Stimulated activated CD8-positive, alpha-beta memory T cell treated with anti-CD3 and anti-CD28 coated beads, Interleukin-15, amount 100 ng/mL, for 1 hour (primary cell): ENCODE measurements at regions not wholly inside any gene's neighbourhood (a gene's known extent, or its start where the extent isn't known, plus 50 kb on each side); places are given as distances from the start of the nearest gene placed in this dataset.

Experiments
- DNase-seq: peaks from one replicate; pipeline ENCODE4 v3.0.0-alpha.2; 2020; ENCODE audit warnings: low read depth

DNA sequence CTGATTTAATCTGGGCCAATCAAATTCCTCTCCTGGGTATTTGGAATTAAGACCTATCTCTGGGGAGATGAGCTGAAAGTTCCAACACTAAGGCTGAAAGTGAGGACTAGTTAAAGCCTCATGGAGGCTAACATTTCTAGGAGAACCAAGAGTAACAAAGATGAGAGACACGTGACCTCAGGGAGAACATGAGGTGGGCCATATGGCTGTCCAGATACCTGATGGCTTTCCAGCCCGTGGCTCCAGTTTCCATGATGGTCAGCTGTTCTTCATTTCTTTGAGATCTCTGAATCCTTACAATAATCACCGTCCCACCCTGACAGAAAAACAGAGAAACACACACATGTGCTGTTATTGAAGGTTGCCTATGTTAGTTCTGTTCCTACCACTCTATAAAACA lies 66.1 kb downstream of the LEPR start:
- no peak for DNase-seq

DNA sequence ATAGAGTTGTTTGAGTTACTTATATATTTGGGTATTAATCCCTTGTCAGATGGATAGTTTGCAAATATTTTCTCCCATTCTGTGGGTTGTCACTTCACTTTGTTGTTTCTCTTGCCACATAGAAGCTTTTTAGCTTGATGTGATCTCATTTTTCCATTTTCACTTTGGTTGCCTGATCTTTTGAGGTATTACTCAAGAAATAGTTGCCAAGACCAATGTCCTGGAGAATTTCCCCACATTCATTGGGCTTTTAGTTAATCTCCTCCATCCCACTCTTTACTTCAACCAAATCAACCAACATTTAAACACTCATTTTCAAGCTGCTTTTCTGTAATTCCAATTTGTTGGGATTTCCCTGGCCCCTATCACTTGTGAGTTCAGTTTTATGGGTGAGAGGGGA lies 69.0 kb downstream of the LEPR start:
- no peak for DNase-seq

DNA sequence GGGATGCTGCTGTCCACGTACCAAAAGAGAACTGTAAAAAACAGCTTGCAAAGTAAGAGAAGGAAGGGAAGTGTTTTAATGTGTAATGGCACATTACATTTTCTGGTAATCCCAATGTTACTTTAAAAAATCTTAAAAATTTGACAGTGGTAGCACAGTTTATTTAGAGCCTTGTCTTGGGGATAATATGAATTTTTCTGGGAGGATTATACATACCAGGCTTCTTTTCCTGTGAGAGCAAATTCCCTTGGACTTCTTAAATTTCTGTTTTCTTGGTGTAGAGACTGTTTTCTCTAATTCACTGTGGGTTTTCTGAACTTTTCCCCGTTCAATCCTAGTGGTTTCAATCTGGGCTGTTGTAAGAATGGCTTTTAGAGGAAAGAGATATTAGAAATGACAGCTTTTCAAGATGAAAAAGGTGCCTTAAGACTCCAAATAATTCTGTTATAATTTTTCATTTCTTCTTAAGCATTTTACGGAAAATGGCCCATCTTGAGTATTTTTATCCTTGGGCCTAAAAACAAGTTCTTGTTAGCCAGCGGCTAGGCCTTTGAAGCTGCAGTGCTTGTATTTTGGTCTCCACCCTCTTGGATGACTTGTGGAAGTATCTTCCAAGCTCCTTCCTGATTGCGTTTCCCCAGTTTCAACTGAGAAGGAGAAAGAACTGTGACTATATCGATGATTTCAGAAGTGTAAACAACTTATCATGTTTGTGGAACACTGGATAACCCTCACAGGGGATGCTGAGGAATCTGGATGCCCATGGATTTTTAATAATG lies 70.0 kb downstream of the LEPR start:
- DNase-seq, result no peak

DNA sequence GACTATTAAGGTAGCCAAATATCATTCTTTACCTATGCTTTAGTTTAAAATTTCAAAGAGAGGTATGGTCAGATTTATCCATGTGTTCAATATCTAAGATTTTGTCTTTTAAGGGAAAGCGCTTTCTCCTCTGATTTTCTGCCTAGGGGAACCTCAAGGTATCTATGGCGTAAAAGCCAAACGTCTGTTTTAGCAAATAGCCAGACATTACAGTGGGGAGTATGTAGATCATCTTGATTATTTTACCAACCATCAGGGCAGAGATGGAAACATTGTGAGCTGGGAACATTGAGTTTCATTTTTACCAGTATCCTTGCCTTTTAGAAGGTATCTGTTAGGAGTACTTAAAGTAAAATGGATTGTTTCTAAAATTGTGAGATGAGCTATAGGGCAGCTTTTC lies 71.0 kb downstream of the LEPR start:
- DNase-seq, result no peak

DNA sequence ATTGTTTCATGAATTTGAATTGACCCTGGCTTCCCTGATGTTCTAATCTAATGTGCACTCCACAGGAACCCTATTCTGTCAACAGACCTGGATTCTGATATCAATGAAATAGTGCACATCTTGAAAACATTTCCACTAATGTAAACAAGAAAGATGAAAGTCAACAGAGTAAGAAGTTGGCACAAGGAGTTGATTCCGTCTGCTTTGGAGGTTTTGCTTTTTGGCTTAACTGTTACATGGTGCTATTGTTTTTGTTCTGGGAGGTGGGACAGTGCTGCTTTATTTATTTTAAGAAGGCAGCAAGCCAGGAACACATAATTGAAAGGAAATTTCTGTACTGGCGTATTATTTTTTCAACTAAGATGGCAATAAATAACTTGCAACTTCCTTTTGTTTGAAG lies 73.3 kb downstream of the LEPR start:
- DNase-seq, result no peak

DNA sequence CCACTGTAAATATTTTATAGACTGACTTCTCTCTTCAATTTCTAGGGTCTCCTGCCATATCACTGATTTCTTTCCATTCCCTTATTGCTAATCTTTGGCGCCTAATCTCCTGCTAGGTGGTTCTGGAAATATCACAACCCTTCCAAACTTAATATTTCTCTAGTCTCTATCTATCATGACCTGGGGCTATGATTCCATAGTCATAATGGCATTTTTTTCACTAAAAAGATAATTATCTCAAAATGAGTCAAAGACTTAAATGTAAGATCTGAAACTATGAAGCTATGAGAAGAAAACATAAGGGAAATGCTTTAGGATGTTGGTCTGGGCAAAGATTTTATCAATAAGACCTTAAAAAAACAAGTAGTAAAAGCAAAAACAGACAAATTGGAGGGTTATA lies 74.2 kb downstream of the LEPR start:
- no peak for DNase-seq

DNA sequence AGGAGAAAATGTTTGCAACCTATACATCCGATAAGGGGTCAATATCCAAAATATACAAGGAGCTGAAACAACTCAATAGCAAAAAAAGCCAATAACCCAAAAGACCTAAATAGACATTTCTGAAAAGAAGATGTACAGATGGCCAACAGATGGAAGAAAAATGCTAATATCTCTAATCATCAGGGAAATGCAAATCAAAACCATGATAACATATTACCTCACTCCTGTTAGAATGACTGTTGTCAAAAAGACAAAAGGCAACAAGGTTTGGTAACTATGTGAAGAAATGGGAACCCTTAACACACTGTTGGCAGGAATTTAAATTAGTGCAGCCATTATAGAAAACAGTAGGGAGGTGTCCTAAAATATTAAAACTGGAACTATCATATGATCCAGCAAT lies 74.7 kb downstream of the LEPR start:
- no peak for DNase-seq

DNA sequence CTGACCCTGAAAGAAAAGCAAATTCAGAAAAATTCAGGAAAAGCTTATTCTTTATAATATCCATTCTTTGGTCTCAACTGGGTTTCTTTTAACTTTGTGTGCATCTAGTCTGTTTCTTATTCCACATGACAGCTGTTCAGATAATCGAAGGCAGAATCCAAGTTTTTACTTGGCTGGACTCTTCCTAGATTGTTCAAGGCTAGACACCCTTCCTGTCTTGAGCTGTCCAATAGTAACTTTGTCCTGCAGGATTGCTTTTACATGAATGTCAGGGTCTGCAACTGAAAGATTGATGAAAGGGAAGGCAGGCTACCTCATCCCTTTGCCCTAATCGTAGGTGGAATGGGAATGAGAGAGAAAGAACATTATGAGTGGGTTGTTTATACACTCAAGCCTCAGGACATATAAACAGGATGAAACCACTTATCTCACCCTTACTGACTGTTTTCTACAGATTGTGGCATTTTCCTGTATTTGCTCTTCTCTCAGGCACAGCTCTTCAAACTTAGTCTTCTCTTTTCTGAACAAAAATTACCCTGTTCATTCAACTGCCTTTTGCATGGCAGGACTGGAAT lies 76.9 kb downstream of the LEPR start:
- DNase-seq, result no peak

DNA sequence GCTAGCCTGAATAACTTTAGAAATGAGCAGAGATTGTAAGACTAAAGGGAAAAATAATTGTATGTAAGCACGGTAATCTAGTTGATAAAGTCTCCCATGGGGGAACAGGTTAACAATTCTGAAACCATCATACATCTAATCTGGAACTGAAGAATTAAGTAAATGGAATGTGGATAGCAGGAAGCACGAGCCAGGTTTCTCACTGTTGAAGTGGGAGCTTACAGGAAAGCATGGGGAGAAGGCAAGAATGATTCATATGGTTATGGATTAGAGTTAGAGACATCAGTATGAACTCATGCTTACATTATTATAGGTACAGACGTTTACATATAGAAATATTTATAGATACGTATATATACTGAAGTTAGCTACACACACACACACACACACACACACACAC lies 83.0 kb downstream of the LEPR start:
- no peak for DNase-seq

DNA sequence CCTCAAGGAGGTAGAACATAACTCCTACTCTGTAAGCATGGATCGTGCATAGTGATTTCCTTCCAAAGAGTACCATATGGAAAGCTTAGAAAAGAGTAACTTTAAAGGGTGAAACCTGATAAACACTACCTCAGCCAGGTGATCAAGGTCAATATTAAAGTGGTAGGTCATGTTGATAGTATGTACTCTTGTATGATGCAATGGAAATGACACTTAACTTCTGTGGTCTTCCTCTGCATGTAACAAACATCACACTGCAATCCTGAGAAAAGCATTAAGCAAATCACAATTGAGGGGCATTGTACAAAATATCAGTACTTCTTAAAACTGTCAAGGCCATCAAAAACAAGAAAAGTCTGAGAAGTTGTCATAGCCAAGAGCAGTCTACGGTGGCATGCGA lies 83.8 kb downstream of the LEPR start:
- DNase-seq, result no peak

DNA sequence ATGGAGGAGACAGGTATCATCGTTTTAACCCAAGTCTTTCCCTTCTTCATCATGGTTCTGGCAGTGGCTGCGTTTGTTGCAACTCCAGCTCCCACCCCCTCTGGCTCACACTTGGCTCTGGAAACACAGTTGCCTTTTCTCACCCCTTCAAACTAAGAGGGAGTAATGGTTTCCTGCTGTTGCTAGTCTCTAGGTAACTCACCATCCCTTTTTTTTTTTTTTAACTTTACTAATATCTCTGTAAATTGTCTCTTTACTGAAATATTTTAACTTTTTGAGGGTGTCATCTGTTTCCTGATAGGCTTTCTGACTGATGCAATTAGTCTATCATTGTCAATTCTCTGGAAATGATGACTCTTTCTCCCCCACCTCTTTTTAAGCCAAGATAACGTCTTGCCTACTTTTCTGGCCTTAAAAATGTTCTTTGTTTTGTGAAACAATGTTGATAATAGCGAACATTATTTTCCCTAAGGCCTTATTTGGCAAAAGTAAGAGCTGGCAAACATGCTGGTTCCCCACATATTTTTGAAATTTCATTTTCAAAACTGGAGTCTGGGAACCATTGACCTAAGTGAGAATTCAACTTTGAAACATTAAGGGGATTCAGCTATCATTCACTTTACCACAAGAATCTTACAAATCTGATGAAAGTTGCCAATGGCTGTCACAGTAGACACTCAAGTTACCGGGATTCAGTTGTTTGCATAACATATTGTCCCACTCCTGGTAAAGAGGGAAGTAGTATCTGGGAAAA lies 85.3 kb downstream of the LEPR start:
- no peak for DNase-seq

DNA sequence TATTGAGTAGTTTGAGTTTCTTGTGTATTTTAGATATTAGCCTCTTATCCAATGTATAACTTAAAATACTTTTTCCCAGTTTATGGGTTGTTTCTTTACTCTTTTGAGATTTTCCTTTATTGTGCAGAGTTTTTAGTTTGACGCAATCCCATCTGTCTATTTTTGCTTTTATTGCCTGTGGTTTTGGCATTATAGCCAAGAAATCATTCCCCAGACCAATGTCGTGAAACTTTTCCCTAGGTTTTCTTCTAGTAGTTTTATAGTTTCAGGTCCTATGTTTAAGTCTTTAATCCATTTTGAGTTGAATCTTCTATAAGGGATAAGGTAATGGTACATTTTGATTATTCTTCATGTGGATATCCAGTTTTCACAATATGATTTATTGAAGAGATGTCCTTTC lies 87.6 kb downstream of the LEPR start:
- DNase-seq, result no peak

DNA sequence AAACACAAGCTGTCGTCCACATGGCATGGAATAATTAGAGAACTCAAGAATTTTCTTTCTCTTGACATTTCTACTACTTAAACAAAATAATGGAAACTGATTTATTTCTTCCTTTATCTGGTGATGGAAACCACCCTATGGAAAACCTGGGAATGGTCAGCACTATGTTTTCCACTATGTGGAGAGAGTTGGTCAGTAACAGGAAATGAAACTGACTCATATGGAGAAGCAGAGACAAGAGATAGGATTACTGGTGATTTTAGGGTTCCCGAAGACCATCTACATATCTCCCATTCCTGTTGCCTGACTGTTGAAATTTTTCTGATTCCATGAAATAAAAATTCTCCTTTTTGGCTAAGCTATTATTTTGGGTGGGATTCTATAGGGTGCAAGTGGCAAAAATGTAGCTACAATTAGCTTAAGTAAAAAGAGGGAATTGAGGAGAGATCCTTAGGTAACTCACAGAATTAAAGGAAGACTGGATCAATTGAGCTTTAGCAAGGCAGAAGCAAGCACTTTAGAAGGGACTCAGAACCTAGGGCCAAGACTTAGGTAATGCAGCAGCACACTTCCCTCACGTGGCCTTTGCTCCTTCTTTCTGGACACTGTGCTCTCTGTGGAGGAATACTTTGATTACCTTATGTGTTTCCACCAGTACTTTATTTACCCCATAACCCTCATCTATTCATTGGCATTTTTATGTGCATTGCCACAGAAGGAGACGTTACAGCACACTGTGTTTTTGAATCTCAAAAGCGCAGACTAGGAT lies 89.6 kb downstream of the LEPR start:
- no peak for DNase-seq

DNA sequence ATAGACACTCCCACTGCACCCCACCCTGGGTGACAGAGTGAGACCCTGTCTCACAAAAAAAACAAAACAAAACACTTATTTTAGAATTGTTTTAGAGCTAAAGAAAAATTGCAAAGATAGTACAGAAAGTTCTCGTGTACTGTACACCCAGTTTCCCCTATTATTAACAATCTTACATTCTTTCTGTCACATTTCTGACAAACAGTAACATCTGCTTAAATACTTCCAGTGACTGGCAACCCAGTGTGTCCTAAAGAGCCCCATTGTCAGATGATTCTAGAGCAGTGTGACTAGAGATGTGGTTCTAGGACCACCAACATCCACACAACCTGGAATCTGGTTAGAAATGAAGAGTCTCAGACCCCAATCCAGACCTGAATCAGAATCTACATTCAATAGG lies 90.5 kb downstream of the LEPR start:
- DNase-seq, result no peak

DNA sequence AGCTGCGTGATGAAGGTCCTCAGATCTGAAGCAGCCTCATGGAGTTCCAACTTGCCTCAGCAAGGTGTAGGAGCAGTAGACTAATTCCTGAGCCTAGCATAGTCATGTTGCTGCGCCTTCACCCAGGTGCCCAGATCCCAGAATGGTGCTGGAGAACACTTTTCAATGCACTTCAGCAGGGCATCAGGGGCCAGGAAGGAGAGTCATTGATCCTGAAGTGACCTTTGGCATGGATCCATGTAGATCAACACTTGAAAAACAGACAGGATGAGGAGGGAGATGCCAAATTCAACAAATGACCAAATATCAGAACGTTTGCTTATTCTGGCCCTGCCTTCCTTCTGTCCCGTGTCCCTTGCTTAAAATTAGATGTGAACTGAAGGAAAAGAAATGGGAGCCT lies 91.9 kb downstream of the LEPR start:
- DNase-seq, result no peak

DNA sequence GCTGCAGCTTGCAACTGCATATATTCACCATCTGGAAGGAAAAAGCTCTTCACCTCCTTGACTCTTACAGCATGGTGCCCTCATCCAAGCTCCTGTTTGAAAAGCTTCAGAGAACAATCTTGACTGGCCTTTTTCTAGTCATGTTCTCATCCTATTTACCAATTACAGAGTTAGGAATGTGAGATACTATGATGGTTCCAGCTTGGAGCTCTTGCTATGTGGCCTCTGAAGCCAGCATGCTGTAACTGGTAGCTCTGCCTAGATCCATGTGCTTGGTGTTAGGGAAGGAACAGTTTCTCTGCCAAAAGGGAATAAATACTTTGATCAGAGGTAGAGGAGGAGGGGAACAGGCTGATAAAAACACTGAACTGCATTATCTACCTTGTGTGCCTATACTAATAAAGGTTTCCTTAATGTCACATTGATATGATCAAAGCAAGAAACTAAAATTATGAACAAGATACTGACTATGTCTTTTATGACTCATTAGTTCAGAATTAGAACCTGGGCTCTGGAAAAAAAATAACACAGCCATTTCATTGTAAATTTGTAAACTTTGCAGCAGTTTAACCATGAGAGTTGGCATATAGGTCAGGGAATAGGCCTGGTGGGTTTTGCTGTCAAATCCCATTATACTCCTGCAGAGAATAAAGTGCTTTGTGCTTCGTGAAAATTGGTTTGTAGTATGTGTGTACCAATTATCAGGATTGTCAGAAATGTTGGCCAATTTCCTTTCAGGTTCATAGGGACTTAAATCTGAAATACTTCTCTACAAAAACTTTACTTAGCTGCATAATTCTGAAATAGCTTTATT lies 92.7 kb downstream of the LEPR start:
- no peak for DNase-seq

DNA sequence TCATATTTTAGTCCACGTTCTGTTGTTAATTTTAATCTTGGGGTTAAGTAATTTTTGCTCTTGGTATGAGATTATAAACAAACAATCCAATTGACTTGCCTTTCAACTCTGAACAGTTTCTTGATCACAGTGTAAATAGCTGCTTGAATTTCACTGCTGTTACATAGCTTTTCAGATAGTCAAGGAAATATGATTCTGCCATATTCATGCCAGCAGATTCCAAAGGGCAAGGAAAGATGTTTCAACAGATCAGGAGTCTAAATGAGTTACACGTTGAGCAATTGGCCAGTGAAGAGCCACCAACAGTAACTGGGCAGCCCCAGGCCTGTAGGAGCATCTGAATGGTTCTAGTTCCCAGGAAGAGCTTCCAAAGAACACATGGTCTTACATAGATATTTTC lies 93.6 kb downstream of the LEPR start:
- no peak for DNase-seq

DNA sequence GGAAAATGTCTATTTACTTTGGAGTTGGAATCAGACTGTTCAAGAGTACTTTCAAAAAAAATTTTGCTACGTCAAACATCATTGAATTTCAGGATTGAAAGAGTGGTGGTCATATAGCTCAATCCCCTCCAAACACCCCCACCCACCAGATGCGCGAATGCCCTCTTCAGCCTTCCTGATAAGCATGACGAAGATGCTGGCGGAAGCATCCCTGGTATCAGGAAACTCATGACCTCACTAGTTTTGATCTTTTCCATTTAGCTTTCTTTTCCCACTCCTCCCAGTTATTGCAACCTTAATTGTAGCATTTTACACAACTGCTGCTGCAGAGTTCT lies 104.4 kb downstream of the LEPR start:
- DNase-seq, result no peak

DNA sequence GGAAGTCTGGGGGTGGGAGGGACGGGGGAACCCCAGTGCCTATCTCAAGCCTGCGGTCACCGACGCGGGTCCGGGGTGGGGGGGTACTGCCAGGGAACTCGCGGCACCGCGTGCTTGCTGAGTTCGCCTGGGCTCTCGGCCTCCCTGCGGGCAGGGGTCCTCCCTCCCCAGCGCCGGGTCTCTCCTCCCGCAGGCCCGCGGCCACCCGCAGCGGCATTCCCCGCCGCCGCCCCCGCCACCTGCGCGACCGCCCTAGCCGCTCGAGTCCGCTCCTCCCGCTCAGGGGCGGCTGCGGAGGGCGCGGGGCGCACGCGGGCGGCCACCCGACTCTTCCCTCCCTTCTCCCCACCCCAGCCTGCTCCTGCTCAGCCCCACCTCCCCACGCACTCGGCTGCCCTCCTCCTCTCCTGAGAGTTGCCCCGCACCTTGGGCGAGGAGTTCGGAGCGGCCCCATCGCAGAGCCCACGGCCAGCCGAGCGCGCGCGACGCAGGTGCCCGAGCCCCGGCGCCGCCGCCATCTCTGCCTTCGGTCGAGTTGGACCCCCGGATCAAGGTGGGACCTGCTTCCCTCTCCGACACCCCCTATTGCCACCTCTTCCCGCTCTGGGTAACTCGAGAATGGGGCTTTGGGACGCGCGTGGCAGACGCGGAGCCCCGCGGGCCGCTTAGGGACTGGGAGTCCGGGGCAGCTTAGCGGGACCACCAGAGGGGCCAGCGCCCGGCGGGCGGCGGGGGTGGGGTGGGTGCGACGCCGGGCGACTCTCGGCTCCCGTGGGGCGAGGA lies 105.0 kb downstream of the LEPR start:
- DNase-seq, result no peak

DNA sequence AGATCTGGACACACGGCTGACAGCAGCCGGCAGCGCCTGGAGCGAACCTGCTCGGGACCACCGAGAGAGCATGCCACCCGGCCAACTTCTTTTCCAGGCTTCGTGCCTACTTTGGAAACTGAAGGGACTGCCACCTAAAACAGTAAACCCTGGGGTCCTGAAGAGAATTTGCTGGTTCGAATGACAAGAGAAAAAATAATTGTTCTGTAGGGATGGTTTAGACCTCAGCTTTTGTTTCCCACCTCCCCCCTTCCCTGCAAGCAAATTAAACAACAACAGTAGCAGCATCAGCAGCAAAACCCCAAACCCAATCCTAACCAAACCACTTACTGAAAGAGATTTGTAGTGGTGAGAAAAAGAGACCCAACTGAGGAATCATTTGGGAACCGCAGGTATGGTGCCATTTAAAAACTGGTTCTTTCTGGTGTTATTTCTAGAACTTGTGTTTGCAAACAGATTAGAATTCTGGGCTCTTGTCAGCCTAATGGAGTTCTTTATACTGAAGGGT lies 105.6 kb downstream of the LEPR start:
- no peak for DNase-seq

DNA sequence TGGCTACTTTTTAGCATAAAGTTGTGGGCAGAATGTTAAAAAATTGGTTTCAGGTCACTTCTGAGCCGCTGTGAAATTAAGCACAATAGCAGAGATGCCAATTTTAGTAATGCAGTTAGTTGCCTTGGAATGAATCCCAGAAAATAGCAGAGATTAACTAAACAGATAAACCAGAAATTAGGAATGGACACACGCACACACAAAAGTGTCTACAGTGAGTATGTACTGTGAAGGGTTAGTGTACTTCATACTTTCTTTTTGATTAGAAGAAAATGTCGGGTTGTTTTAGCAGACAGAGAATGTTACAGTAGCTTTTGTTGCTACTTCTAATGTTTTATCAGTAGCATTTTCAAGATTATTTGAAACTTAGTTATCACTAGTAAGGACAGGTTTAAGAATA lies 106.7 kb downstream of the LEPR start:
- no peak for DNase-seq
